Esophagus squamous epithelium (tissue), 5 donors: ENCODE measurements at regions not wholly inside any gene's neighbourhood (a gene's known extent, or its start where the extent isn't known, plus 50 kb on each side); places are given as distances from the start of the nearest gene placed in this dataset.
A peak's percentile ranks its signal among the peaks of the same experiment; 100 is the strongest.

ENCODE experiments used
- DNase-seq: peaks from one replicate; lab custom pipeline; 2025; lab: John Stamatoyannopoulos, UW
- H3K27ac ChIP-seq, 4 donors: fragments of 200-600 bp; sonication (generic); one replicate each; pipeline ENCODE4 v1.5.1; 2016 to 2019; ENCODE audit warnings: mild to moderate bottlenecking in 1 of 4
- H3K27me3 ChIP-seq, 4 donors: fragments of 200-600 bp; sonication (generic); 1 replicate in 3 of 4; 2 replicates in 1 of 4; pipeline versions ENCODE4 v1.5.1 to v1.6.0; 2017 to 2021; ENCODE audit warnings: antibody characterized with exemption in 1 of 4
- H3K36me3 ChIP-seq, 3 donors: fragments of 200-600 bp; sonication (generic); one replicate each; pipeline ENCODE4 v1.5.1; 2016 to 2019
- H3K4me1 ChIP-seq, 3 donors: fragments of 200-600 bp; sonication (generic); one replicate each; pipeline ENCODE4 v1.5.1; 2017 to 2019
- H3K4me3 ChIP-seq, 4 donors: fragments of 200-600 bp; sonication (generic); 1 replicate in 3 of 4; 2 replicates in 1 of 4; pipeline ENCODE4 v1.5.1; 2016 to 2019; ENCODE audit warnings: mild to moderate bottlenecking in 2 of 4, moderate library complexity in 1 of 4
- H3K9me3 ChIP-seq, 3 donors: fragments of 200-600 bp; sonication (generic); one replicate each; pipeline ENCODE4 v1.5.1; 2016 to 2019
- POLR2A ChIP-seq, 4 donors: fragments of 450-650 bp; IDR thresholded peaks; one replicate each; pipeline ENCODE4 v1.6.1; 2017; ENCODE audit warnings: antibody characterized with exemption in 4 of 4, mild to moderate bottlenecking in 4 of 4, moderate library complexity in 3 of 4
- WGBS, 2 donors: methylation state at CpG; one replicate each; pipeline ENCODE4 v1.1.5; 2018; 5-methylcytosine and 5-hydroxymethylcytosine counted together
- intact Hi-C: fragments of 100-400 bp; cut with DNase I; formaldehyde crosslinking; loops from one replicate; pipeline ENCODE4 v1.15.0; 2022
- TF ChIP-seq, protein P1 (sequence below), 6 experiments: fragments of 450-650 bp in 4 of 6; fragments of 200-600 bp in 2 of 6; sonication (generic) in 2 of 6; IDR thresholded peaks; one replicate each; pipeline ENCODE4 v1.5.1; 2016 to 2019; ENCODE audit warnings: antibody characterized with exemption in 6 of 6, mild to moderate bottlenecking in 4 of 6, moderate library complexity in 4 of 6
- donor health status: DM: yes; HTN: yes; CAD: no.

GRCh38 chr3:109731639-109732473 is 394.5 kb upstream of the DPPA4 start:
- no peaks in the 10 kb centered on the region for H3K4me1 ChIP-seq
- H3K9me3 ChIP-seq, result no peaks in the 10 kb centered on the region
- no peak overlapping the region for H3K4me3 ChIP-seq
- H3K27ac ChIP-seq, result no peak overlapping the region
- WGBS, 2 donors, result 61 to 71% methylated on average over 6 of the region's 6 CpGs
- no peaks in the 10 kb centered on the region for H3K27me3 ChIP-seq
- DNase-seq, result no peak
- no peak for TF ChIP-seq POLR2A (IDR thresholded peaks at IDR 0.05)
- TF ChIP-seq, protein P1, sequence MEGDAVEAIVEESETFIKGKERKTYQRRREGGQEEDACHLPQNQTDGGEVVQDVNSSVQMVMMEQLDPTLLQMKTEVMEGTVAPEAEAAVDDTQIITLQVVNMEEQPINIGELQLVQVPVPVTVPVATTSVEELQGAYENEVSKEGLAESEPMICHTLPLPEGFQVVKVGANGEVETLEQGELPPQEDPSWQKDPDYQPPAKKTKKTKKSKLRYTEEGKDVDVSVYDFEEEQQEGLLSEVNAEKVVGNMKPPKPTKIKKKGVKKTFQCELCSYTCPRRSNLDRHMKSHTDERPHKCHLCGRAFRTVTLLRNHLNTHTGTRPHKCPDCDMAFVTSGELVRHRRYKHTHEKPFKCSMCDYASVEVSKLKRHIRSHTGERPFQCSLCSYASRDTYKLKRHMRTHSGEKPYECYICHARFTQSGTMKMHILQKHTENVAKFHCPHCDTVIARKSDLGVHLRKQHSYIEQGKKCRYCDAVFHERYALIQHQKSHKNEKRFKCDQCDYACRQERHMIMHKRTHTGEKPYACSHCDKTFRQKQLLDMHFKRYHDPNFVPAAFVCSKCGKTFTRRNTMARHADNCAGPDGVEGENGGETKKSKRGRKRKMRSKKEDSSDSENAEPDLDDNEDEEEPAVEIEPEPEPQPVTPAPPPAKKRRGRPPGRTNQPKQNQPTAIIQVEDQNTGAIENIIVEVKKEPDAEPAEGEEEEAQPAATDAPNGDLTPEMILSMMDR (IDR thresholded peaks at IDR 0.05), result peak; percentile 49 to 82 (median 79)
- H3K36me3 ChIP-seq, result no peaks in the 10 kb centered on the region
- intact Hi-C loops, result loop anchor here (10.0 kb wide), 1 partner anchor 583 kb away; no protein-coding TSS in a partner anchor

DNA sequence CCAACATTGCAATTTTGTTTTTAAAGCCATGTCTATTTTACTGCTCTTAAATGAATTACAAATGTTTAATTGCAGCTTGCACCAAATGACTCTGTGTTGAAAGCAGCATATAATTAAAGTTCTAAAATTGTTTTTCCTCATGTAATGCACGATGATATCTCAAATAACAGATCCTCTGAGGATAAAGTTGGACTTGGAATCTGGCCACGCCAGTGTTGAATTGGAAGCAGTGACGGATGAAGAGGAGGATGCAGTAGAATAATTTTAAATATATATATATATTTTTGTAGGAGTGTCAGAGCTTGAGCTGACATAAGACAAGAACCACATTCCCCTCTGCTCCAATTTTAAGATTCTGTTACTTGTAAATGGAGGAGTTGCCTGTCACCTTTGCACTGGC is 406.6 kb upstream of the DPPA4 start:
- TF ChIP-seq, protein P1 (IDR thresholded peaks at IDR 0.05), result no peak
- TF ChIP-seq POLR2A (IDR thresholded peaks at IDR 0.05), result no peak
- no peak overlapping the region for H3K4me3 ChIP-seq
- DNase-seq, result no peak
- no peaks in the 10 kb centered on the region for H3K9me3 ChIP-seq
- no peaks in the 10 kb centered on the region for H3K4me1 ChIP-seq
- H3K27me3 ChIP-seq, result no peaks in the 10 kb centered on the region
- no peak overlapping the region for H3K27ac ChIP-seq
- H3K36me3 ChIP-seq, result no peaks in the 10 kb centered on the region
- 47 to 51% methylated on average over 3 of the region's 3 CpGs for WGBS, 2 donors
- intact Hi-C loops, result no loop called here

- intact Hi-C loops, result no loop called here
- Histone ChIP-seq H3K9me3 (peaks cover 0 to 3% (median 0%) of the 10 kb centered on the region in 3 donors), H3K27me3 (no peaks in the 10 kb centered on the region), H3K4me3 (no peak overlapping the region), H3K36me3 (no peaks in the 10 kb centered on the region), H3K27ac (no peak overlapping the region), H3K4me1 (no peaks in the 10 kb centered on the region)
- TF ChIP-seq, protein P1 (IDR thresholded peaks at IDR 0.05), result no peak
- no peak for TF ChIP-seq POLR2A (IDR thresholded peaks at IDR 0.05)
- no peak for DNase-seq
- WGBS, 2 donors, result 72 to 77% methylated on average over 5 of the region's 5 CpGs
Measured at GRCh38 chr3:109772520-109772919, 435.2 kb upstream of the DPPA4 start.

DNA sequence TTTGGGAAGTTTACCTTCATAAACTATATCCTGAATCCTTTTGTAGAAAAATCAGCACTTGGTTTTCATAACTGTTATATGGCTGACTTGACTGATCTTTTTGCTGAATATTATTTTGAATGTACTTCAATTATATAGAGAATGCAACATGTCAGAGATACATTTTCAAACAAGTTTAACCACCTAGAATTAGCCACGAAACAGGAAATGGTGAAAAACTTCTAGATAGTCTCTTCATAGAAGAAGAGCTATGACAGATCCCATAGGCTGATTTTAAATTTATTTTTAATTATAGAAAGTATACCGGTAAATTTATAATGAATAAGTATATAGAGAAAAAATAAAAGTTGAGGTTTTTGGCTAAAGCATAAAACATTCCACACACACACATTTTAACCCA is 436.8 kb upstream of the DPPA4 start:
- Histone ChIP-seq H3K9me3 (peaks cover 0 to 14% (median 0%) of the 10 kb centered on the region in 3 donors), H3K4me1 (no peaks in the 10 kb centered on the region), H3K27me3 (no peaks in the 10 kb centered on the region), H3K36me3 (no peaks in the 10 kb centered on the region), H3K4me3 (no peak overlapping the region), H3K27ac (no peak overlapping the region)
- TF ChIP-seq, protein P1 (IDR thresholded peaks at IDR 0.05), result no peak
- no peak for TF ChIP-seq POLR2A (IDR thresholded peaks at IDR 0.05)
- DNase-seq, result no peak
- 47 to 61% methylated on average over 2 of the region's 2 CpGs for WGBS, 2 donors
- intact Hi-C loops, result no loop called here

DNA sequence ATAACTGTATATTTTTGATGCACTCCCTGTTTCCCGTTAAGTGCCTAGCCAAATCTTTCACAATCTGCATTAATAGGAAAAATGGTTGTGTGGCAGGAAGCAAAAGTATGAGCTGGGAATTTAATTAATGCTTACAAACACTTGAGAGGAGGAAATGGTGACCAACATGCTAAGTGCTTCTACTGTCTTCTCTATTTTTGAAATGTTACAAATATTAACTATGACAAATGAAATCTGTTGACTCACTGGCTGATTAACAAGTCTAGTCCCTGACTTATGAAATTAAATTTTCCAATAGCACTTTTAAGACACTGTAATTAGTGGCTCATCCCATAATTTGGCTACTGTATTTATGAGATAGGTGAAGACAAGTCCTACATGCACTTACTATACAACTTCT is 446.9 kb upstream of the DPPA4 start:
- TF ChIP-seq, protein P1 (IDR thresholded peaks at IDR 0.05), result no peak
- no peak for TF ChIP-seq POLR2A (IDR thresholded peaks at IDR 0.05)
- 67 to 75% methylated on average over 1 of the region's 1 CpG for WGBS, 2 donors
- intact Hi-C loops, result no loop called here

More for the DNA sequence above, 446.9 kb upstream of the DPPA4 start:
- Histone ChIP-seq H3K9me3 (peaks cover 0 to 3% (median 0%) of the 10 kb centered on the region in 3 donors), H3K4me3 (no peak overlapping the region), H3K27me3 (no peaks in the 10 kb centered on the region), H3K4me1 (no peaks in the 10 kb centered on the region), H3K36me3 (no peaks in the 10 kb centered on the region), H3K27ac (no peak overlapping the region)
- no peak for DNase-seq
